LNCaP clone FGC (cell line): ENCODE measurements at regions not wholly inside any gene's neighbourhood (a gene's known extent, or its start where the extent isn't known, plus 50 kb on each side); places are given as distances from the start of the nearest gene placed in this dataset.

Experiments used
- DNase-seq: peaks from one replicate; pipeline ENCODE4 v3.0.0-alpha.2; 2011; ENCODE audit warnings: low read depth
- H3K4me3 ChIP-seq: 2 replicates; pipeline ENCODE4 v1.5.1; 2011; ENCODE audit warnings: mild to moderate bottlenecking, low read depth, low read length, control low read depth
- TF ChIP-seq, protein P1 (sequence below): IDR thresholded peaks from 2 replicates; pipeline ENCODE4 v1.5.1; 2012; ENCODE audit warnings: mild to moderate bottlenecking; ENCODE audit not compliant: control insufficient read depth, insufficient read depth; ENCODE audit errors: extremely low read depth

DNA sequence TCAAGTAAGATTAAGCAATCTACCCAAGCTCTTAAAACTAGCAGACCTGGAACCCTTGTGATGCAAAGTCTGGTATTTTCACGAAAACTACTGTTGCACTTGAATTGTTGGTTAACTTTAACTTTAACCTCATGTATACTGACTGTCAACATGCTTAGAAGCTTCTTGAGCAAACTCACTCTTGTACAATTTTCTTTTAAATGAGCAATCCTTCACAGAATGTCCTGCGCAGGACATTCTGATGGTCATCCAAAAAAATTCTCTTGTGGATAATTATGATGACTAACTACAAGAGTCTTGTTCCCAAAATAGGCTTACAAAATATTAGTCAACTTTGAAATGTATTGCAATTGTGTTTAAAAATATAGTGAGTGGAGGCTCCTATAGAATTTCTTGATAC is 54.0 kb upstream of the PDE3A start:
- no peak overlapping the region for H3K4me3 ChIP-seq
- TF ChIP-seq, protein P1, sequence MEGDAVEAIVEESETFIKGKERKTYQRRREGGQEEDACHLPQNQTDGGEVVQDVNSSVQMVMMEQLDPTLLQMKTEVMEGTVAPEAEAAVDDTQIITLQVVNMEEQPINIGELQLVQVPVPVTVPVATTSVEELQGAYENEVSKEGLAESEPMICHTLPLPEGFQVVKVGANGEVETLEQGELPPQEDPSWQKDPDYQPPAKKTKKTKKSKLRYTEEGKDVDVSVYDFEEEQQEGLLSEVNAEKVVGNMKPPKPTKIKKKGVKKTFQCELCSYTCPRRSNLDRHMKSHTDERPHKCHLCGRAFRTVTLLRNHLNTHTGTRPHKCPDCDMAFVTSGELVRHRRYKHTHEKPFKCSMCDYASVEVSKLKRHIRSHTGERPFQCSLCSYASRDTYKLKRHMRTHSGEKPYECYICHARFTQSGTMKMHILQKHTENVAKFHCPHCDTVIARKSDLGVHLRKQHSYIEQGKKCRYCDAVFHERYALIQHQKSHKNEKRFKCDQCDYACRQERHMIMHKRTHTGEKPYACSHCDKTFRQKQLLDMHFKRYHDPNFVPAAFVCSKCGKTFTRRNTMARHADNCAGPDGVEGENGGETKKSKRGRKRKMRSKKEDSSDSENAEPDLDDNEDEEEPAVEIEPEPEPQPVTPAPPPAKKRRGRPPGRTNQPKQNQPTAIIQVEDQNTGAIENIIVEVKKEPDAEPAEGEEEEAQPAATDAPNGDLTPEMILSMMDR = no peak
- no peak for DNase-seq

DNA sequence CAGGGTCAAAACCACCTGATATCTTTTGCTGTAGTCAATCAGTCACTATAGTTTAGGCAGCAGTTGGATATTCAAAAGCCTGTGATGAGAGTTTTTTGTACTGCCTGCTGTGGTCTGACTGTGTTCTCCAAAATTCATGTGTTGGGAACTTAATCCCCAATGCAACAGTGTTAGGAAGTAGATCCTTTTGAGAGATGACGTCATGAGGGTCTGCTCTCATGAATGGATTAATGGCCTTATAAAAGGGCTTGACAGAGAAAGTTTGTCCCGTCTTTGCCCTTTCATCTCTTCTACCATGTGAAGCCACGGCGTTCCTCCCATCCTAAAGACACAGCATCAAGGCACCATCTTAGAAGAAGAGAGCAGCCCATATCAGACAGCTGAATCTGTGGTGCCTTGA is 50.8 kb upstream of the PDE3A start:
- DNase-seq = no peak
- TF ChIP-seq, protein P1 = no peak
- H3K4me3 ChIP-seq = no peak overlapping the region
